ENCODE measurements at regions not wholly inside any gene's neighbourhood (a gene's known extent, or its start where the extent isn't known, plus 50 kb on each side); places are given as distances from the start of the nearest gene placed in this dataset.

- no peak for DNase-seq
Measured at GRCh38 chr7:80047032-80047431, 87.6 kb upstream of the GNAI1 start.

DNA sequence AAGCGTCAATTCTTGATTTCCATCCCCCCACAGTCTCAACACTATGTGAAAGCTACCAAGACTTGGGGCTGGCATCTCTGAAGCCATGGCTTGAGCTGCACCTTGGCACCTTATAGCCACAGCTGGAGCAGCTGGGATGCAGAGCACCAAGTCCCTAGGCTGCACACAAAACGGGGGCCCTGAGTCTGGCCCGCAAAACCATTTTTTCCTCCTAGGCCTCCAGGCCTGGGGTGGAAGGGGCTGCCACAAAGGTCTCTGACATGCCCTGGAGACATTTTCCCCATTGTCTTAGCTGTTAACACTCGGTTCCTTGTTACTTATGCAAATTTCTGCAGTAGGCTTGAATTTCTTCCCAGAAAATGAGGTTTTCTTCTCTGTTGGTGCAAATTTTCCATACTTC, 89.8 kb upstream of the GNAI1 start:
- no peak overlapping the region for H3K4me3 ChIP-seq
- H3K27me3 ChIP-seq, result no peaks in the 10 kb centered on the region
- H3K27ac ChIP-seq, result no peak overlapping the region
- H3K9me3 ChIP-seq, result no peaks in the 10 kb centered on the region
- H3K4me1 ChIP-seq, result no peaks in the 10 kb centered on the region
- no peak for DNase-seq
- TF ChIP-seq, protein P1, sequence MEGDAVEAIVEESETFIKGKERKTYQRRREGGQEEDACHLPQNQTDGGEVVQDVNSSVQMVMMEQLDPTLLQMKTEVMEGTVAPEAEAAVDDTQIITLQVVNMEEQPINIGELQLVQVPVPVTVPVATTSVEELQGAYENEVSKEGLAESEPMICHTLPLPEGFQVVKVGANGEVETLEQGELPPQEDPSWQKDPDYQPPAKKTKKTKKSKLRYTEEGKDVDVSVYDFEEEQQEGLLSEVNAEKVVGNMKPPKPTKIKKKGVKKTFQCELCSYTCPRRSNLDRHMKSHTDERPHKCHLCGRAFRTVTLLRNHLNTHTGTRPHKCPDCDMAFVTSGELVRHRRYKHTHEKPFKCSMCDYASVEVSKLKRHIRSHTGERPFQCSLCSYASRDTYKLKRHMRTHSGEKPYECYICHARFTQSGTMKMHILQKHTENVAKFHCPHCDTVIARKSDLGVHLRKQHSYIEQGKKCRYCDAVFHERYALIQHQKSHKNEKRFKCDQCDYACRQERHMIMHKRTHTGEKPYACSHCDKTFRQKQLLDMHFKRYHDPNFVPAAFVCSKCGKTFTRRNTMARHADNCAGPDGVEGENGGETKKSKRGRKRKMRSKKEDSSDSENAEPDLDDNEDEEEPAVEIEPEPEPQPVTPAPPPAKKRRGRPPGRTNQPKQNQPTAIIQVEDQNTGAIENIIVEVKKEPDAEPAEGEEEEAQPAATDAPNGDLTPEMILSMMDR (IDR thresholded peaks at IDR 0.05), result no peak
- TF ChIP-seq POLR2A (IDR thresholded peaks at IDR 0.05), result no peak
- H3K36me3 ChIP-seq, result no peaks in the 10 kb centered on the region

More at GRCh38 chr7:80047032-80047431, 87.6 kb upstream of the GNAI1 start:
- H3K4me3 ChIP-seq, result no peak overlapping the region
- TF ChIP-seq POLR2A (IDR thresholded peaks at IDR 0.05), result no peak
- TF ChIP-seq, protein P1 (IDR thresholded peaks at IDR 0.05), result no peak
- H3K9me3 ChIP-seq, result no peaks in the 10 kb centered on the region
- H3K36me3 ChIP-seq, result no peaks in the 10 kb centered on the region
- H3K4me1 ChIP-seq, result no peaks in the 10 kb centered on the region
- no peaks in the 10 kb centered on the region for H3K27me3 ChIP-seq
- H3K27ac ChIP-seq, result no peak overlapping the region

DNA sequence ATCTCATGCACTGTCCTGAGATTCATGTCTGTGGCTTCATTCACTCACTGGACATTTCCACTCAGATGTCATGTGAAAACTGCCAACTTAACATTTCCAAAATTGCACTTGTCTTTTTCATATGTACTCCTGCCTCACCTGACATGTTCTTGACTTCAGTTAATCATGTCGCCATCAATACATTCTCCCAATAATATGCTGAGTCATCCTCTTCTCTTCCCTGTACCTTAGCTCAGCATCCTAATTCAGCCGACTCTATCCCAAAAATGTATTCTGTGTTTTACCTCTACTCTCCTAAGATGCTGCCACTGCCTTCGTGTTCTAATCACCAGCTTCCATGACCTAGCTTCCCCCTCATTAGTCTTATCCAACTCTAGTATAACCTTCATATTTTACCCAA, 93.9 kb upstream of the GNAI1 start:
- H3K9me3 ChIP-seq, result no peaks in the 10 kb centered on the region
- H3K27ac ChIP-seq, result no peak overlapping the region
- no peak overlapping the region for H3K4me3 ChIP-seq
- TF ChIP-seq, protein P1 (IDR thresholded peaks at IDR 0.05), result no peak
- no peak for TF ChIP-seq POLR2A (IDR thresholded peaks at IDR 0.05)
- no peaks in the 10 kb centered on the region for H3K4me1 ChIP-seq
- DNase-seq, result no peak
- no peaks in the 10 kb centered on the region for H3K27me3 ChIP-seq
- no peaks in the 10 kb centered on the region for H3K36me3 ChIP-seq

DNA sequence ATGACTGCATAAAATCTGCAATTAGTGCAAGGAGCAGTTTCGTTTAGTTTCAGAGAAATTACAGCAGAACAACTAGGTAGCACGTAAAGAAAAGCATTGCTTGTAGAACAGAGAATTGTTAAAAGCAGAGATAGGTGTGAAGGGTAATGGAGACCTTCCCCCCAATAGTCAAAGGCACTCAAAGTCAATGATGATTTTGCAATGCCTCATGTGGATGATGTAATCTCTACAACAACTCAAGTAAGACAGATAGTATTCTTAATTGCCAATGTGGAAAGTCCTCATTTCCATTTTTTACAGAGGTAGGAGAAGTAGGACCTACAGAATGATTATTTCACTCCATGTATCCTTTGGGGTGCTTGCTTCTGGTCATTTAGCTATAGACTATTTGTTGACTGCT, 94.3 kb upstream of the GNAI1 start:
- H3K27me3 ChIP-seq, result no peaks in the 10 kb centered on the region
- TF ChIP-seq POLR2A (IDR thresholded peaks at IDR 0.05), result no peak
- H3K4me1 ChIP-seq, result no peaks in the 10 kb centered on the region
- DNase-seq, result no peak
- H3K36me3 ChIP-seq, result no peaks in the 10 kb centered on the region
- no peak overlapping the region for H3K4me3 ChIP-seq
- H3K9me3 ChIP-seq, result no peaks in the 10 kb centered on the region
- no peak overlapping the region for H3K27ac ChIP-seq

GRCh38 chr7:80039251-80039884, 95.3 kb upstream of the GNAI1 start:
- H3K27me3 ChIP-seq, result no peaks in the 10 kb centered on the region
- H3K36me3 ChIP-seq, result no peaks in the 10 kb centered on the region
- DNase-seq, result no peak

DNA sequence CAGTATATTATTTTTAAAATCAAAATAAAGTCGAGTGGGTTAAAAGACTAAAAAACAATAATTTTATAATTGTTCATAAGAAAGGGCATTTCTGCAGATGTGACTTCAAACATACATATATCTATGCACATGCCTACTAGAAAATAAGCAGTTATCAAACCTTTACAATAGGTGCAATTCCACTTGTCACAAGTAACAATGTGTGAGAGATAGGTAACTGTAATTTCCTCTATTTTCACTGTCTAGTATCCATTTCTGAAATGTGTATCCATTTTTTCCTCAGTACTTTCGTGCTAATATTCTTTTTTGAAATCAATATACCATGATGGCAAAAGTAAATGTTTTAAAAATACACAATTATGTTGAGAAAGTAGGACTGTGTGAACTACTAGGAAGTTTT, 96.9 kb upstream of the GNAI1 start:
- TF ChIP-seq, protein P1 (IDR thresholded peaks at IDR 0.05), result no peak
- TF ChIP-seq POLR2A (IDR thresholded peaks at IDR 0.05), result no peak
- no peaks in the 10 kb centered on the region for H3K27me3 ChIP-seq
- no peaks in the 10 kb centered on the region for H3K4me1 ChIP-seq
- H3K36me3 ChIP-seq, result no peaks in the 10 kb centered on the region
- H3K27ac ChIP-seq, result no peak overlapping the region
- no peak overlapping the region for H3K4me3 ChIP-seq
- no peaks in the 10 kb centered on the region for H3K9me3 ChIP-seq
- DNase-seq, result no peak

More at GRCh38 chr7:80039251-80039884, 95.3 kb upstream of the GNAI1 start:
- Histone ChIP-seq H3K4me3 (no peak overlapping the region), H3K27ac (no peak overlapping the region), H3K9me3 (no peaks in the 10 kb centered on the region), H3K4me1 (no peaks in the 10 kb centered on the region)
- TF ChIP-seq, protein P1 (IDR thresholded peaks at IDR 0.05), result no peak
- TF ChIP-seq POLR2A (IDR thresholded peaks at IDR 0.05), result no peak

All from Peyer's patch (tissue), 4 donors.